COLO829 (cell line): ENCODE measurements at regions not wholly inside any gene's neighbourhood (a gene's known extent, or its start where the extent isn't known, plus 50 kb on each side); places are given as distances from the start of the nearest gene placed in this dataset.

Source experiments
- DNase-seq: peaks from one replicate; pipeline ENCODE4 v3.0.0; 2012; ENCODE audit warnings: low spot score

DNA sequence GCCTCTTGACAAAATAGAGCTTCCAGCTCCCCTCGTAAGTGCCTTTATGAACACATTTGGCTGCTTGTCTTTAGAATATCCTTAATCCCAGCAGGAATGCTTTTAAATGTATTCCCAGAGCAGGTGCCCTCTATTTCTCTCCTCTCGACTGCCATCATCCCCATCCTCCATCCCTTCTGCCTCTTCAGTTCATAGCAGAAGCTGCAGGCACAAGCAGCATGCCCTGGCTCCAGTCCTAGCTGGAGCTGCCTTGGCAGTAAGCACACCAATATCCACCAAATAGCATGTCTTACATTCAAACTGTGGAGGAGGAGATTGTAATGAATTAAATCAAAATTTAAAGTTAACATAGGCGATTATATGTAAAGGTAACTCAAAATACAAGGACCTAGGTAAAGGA is 891.3 kb upstream of the SLC39A10 start:
- DNase-seq = no peak

DNA sequence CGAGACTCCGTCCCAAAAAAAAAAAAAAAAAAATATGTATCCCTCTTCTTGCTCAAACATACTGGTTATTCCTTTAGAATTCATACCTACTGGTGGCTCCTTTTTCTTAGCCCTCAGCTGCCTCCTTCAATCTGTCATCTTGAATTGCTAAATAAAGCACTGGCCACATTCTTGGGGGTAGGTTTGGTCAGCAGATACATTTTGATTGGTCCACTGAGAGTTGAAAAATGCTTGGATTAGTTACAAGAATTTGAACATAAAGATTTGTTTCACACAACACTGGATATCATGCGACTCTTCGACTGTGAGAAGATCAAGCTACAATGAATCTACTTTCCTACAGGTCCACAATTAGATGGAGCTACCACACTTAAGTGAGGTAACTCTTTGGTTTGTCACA is 906.1 kb upstream of the SLC39A10 start:
- no peak for DNase-seq

DNA sequence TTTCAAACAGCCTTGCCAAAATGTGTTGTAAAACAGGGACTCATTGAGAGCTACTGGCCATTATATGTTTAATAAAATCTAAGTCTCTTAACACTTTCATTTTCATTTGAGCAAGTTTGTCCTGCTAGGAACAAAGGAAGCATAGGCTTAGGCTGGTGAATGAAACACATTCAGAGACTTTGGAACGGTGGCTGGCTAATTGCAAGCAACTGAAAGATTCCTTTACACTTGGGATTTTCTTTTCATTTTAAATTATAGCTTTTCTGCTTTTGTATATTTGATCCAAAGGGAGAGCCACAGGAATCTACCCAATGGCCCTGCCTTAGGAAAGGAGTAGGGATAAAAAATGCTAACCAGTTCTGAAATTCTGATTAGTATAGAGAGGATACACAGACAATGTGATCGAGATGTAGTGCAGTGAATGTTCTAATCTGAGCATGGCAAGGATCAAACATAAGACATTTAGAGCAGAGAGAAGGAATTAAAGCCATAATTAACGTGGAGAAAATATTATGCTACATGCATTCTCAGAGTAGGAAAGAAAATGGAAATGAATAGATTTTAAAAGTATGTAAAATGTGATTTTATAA is 911.4 kb upstream of the SLC39A10 start:
- no peak for DNase-seq

DNA sequence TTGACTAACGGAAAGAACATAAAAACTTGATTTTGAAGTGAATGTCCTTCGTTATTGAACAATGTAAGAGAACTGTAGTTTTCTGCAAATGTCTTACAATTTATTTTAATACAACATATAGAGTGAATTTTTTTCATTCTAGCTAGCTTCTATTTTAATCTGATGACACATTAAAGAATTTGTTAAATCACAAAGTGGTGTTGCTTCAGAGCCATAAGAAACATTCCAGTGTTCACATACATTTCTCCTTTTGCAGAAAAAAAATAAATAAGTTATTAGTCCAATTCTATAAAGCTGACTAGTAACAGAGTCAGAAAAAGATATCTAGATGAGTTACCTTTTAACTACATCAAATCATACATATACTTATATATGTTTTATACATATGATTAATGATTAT is 914.3 kb upstream of the SLC39A10 start:
- no peak for DNase-seq

DNA sequence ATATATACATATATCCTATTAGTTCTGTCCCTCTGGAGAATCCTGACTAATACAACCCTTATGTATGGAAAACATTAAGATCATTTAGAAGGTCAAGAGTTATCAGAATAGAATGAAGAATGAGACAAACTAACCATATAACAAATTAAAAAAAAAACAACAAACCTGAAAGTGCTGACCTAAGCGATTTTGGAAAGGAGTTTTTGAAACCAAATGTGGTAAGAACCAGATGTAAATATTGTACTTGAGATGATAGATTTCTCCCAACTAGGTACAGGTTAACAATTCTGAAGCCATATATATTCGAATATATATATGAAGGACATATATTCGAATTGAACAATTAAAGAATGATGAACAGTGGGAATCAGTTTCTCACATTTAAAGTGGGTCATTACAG is 917.8 kb upstream of the SLC39A10 start:
- DNase-seq = no peak

DNA sequence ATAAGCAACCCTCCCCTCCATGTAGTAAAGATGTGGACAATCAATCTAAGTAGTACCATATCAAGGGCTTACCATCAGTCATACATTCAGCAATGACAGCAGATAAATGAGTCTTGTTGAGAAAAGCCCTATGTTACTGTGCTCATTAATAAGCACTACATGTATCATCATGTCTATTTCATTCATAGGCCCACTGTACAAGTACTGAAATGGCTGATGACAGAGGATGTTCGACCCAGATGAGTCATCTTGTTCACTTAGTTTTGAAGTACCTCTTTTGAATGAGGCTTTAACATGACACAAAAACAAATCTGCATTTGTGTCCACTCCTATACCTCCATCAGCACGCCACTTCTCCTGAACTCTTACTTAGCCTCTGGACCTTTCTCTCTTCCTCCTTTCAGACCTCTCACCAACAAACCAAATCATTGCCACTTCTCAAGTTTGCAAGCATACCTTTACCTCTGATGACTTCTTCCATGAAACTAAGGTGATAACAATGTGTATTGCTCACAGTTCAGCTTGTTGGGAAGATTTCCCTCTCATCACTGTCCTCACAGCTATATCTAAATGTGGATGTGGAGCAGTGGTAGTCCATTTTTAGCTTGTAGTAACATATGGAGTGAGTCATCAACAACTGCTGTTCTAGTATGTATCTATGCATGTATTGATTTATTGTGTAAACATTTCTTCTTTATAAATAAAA is 921.0 kb upstream of the SLC39A10 start:
- no peak for DNase-seq

DNA sequence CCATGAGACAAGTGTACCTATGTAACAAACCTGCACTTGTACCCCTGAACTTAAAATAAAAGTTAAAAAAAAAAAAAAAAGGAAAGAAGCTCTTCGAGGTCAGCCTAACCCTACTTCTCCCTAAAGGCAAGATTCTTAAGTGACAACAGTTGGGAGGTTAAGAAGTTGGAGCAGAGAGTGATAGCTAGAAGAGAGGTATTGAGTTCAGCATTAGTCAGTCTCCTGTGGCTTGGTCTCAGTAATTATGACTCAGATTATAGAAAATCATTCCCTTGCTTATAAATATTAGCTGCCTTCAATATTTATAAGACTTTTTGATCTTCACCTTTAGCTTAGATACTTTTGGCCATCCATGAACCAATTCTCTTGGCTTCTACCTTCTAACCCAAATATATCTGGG is 926.8 kb upstream of the SLC39A10 start:
- DNase-seq = no peak

DNA sequence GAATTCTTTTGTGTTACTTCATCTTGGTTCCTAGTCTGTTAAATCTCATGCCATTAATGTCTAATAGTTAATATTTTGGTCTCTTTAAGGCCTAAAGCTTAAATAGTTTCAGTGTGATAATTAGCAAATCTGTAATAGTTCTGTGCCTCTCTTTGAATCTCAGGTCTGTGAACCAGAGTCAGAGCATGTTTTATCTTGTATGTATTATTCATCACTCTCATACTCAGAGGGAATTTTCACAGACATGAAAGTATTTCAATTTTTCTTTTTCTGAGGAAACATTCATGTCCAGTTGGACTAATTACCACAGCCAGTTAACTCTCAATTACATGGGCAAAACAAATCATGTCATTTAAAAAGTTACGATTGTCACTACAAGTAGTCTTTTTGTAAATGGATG is 931.9 kb upstream of the SLC39A10 start:
- DNase-seq = no peak

DNA sequence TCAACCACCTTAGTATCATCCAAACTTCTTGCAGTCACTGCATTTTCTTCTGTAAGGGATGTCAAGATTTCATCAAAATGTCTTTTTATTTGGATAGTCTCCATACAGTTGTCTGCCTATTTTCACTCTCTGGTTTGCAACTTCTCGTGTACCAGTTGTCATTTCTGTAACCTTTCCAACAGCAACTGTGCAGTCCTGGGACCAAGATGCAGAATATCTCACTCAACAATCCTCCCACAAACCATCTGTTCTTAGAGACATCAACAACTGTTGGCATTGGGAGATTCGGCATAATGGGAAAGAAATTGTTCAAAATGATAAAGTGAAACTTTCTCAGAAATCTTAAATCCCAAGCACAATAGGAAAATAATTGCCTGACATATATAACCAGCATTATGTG is 933.6 kb upstream of the SLC39A10 start:
- DNase-seq = no peak

DNA sequence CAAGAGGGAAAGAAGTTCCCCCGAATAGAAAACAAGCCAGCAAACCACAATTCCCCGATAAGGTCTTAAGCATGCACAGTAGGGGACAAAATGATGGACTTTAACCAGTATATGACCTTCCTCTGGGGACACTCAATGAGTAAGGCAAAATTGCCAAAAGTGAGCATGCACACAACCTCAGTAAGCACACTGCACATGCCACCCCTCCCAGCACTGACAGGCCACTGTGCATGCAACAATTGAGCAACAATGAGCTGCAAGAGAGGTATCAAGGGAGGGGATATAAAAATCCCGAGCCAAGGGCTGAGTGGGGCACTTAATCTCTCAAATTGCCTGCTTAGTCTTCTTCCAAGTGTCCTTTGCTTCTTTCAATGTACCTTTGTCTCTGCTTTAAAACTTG is 935.8 kb upstream of the SLC39A10 start:
- DNase-seq = no peak

DNA sequence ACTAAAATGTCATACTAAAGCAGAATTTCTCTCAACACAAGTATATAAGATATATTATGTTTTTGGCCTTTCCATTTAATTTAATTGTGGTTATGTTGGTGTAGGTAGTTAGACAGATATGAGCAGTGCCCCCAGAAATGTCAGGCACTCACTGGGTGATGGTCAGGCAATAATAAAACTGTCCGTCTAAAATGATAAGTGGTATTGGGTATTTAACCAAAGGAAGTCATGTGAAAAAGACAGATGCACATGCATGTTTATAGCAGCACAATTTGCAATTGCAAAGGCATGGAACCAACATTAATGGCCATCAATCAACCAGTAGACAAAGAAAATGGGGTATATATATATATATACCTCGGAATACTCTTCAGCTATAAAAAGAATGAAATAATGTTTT is 936.6 kb upstream of the SLC39A10 start:
- DNase-seq = no peak

DNA sequence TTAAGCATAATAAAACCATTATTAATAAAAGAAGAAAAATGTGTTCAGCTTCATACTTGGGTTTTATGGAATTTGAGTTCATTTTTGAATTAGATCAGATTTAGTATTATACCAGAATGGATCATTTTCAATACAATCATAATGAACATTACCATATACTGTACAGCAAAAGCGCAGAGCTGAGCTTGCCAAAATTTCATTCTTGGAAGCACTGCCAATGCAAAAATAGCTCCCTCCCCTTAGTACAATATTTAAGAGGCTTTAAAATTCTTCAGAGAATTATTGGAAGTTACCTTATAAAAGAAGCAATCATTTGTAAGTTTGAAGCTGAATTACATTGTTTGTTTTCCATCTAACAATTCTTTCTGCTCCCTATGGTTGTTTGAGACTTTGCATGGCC is 938.1 kb upstream of the SLC39A10 start:
- DNase-seq = no peak

DNA sequence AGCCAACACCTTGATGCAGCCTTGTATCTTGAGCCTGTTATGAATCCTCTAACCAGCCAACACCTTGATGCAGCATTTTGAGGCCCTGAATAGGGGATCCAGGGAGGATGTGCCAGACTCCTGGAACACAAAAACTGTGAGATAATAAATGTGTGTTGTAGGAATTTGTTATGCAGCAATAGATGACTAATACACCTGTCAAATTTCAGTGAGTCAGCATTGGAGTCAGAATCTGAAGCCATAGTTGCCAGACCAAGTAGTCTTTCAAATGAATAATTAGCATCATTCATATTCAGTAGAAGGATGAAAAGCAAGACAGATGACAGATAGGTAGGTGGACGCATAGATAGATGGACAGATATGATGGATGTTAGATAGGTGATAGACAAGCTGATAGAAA is 942.5 kb upstream of the SLC39A10 start:
- DNase-seq = no peak

DNA sequence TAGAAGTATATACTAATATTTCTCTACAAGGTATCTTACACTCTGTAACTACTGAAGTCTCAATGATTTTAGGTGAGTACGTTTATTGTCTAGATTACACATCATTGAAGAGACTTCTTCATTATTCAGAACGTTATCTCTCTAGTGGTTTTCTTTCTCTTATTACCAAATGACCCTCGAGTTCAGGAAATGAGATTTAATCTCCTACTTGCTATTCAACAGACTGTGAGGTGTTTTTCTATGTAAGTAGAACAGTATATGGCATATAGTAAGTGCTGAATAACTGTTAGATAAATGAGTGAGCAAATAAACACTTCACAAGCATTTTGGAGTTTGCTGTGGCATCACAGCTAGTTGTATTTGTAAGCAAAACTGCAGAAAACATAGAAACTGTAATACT is 947.2 kb upstream of the SLC39A10 start:
- no peak for DNase-seq

DNA sequence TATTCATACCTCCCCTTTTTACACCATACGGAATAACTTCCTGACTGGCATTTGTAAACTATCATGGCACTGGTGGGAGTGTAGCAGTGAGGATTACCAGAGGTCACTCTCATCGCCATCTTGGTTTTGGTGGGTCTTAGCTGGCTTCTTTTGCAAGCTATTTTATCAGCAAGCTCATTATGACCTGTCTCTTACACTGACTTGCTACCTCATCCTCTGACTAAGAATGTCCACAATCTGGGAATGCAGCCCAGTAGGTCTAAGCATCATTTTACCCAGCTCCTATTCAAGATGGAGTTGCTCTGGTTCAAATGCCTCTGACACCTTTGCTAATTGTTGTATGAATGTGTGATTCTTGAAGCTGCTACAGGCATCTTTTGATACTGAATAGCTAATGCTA is 950.8 kb upstream of the SLC39A10 start:
- DNase-seq = no peak

DNA sequence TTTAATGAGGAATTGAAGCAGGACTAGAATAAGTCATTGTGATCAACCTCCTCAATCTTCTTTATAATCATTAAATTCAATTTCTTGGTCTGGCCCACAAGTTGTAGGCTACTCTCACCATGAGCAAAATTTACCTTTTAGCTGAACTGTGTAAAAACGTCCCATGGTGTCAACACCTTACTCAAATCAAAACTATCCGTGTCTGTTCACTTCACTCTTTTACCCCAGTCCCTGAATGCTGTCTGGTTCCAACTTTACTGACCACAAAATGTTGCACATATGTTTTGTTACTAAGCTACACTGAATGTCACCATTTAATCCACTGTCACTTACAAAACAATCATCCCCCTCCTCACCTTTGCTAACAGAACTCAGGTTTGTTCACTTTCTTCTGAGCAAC is 951.6 kb upstream of the SLC39A10 start:
- DNase-seq = no peak

DNA sequence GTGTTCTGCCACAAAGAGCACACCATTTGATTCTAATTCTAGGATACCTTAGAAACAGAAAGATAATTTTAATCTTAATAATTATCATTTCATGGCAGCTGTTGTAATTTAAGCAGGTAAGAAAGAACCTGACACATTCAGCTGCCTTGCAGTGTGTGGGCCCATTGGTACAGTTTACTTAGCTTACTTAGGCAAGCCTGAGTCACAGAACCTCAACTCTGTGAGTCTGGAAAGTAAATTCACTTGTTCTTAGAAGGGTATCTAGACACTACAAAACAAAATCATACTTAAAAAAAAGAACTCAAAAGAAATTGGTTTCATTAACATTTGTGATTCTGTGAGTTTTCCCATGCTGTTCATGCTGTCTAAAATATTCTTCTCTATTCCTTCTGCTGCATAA is 956.3 kb upstream of the SLC39A10 start:
- no peak for DNase-seq

DNA sequence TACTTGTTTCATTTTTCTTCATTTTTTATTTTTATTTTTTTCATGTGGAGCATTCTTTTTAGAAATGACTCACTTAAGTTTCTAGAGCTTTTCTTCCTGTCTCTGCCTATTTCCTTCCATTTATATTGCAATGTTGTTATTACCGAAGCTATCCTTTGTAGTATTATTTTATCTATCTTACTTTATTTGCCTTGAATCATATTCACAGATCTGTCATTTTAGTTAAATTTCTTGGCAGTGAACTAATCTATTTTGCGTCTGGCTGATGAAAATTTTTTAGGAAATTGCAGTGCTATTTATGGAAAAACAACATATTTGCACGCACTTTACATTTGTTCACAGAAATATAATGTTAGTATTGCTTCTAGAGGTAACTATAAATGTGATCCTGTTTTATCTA is 956.9 kb upstream of the SLC39A10 start:
- DNase-seq = no peak

DNA sequence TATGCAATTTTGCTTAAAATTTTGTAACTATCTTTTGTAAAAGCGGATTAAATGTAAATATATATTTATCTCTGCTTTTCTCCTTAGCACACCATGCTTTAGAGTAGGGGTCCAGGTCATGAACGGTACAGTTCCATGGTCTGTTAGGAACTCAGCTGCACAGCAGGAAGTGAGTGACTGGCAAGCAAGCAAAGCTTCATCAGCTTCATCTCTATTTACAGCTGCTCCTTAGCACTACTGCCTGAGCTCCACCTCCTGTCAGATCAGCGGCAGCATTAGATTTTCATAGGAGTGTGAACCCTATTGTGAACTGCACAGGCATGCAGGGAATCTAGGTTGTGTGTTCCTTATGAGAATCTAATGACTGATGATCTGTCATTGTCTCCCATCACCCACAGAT is 959.0 kb upstream of the SLC39A10 start:
- DNase-seq = no peak

DNA sequence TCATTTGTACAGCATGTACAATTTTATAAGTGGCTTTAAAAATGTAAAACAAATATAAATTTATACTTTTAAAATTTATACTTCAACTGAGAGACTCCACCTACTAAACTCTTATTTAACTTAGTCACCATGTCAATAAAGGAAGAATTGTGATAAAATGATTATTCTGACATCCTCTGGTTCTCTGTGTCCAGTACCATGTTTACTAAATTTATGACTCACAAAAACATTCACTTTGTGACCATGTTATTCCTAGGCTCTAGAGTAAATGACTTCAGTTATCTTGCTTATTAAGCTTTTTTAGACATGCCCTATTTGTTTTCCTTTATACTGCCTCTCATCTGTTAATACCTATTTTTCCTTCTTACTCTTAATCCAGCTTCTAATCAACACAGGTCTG is 959.6 kb upstream of the SLC39A10 start:
- no peak for DNase-seq

DNA sequence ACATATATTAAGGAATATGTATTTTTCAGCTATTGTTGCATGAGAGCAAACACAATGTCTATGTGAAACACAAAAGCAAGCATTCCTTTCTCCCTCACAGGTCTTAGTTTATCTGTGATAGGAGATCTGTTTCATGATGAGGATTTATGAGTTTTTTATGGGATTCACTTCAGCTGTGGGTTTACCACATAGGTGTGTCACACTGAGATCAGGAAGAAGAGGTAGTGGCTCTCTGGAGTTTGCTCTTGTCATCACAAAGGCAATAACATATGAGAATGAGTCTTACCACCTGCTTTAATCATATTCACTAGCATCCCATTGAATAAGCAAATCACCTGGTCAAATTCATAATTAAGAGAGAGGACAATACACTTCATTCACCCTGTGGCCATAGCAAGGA is 960.3 kb upstream of the SLC39A10 start:
- no peak for DNase-seq

DNA sequence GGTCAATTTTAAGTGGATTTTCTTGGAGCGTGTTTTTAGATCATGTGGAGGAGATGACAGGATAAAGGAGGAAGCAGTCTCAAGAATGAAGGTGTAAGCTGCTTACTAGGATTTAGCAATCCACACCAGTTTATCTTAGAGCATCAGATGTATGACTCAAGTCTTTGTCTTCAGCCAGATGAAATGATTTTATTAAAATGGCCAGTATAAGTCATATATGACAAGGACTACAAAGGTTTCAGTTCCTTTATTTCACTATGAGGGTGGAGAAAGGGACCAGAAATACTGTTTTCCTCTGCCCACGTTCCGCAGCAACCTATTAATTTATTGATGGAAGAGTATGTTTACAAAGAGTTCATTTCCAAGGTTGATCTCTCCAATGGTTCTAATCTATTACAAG is 970.5 kb upstream of the SLC39A10 start:
- no peak for DNase-seq

DNA sequence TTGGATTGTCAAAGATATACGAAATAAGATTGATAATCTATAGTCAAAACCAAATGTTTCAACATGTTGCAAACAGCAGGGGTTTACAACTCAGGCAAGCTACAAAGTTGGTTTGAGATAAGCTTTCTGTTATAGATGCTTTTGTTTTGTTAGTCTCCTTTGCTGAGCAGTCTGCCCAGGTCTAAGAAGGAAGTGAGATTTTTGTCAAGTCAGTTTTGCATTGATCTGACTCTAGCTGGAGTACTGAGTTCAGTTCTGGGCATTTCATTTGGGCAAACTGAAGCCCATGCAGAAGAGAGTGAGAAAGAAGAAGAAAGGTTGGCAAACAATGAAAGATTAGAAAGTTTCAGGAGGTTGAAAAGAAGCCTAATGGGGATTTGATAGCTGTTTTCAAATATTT is 983.0 kb upstream of the SLC39A10 start:
- DNase-seq = no peak

DNA sequence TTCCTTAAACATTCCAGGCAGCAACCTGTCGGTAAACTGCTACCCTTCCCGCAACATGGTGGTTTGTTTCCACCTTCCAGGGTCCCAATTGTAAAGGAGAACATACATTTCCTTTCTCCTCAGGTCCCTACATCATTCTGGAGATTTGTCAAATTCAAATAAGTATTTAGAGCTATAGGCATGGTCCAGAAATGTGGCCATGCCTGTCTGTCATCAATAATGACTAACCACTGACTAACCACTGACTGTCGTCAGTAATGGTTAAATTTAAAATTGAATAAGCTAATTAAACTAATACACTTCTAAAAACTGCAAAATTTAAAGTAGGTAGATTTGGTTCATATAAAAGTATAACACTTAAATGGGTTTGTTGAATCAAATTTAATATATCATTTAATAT is 984.0 kb upstream of the SLC39A10 start:
- DNase-seq = no peak
